GM12878 (cell line): ENCODE measurements at regions not wholly inside any gene's neighbourhood (a gene's known extent, or its start where the extent isn't known, plus 50 kb on each side); places are given as distances from the start of the nearest gene placed in this dataset.

Experiments
- ATAC-seq: fragments of 200-7000 bp; cut with Tn5 transposase; 3 replicates; pipeline ENCODE4 v1.9.1; 2020; ENCODE audit warnings: mild to moderate bottlenecking, moderate library complexity
- BruUV-seq: library from RNA; stranded (reverse); fragments of 400-500 nt; replicated peaks from 2 replicates; lab custom pipeline; 2021; lab: Mats Ljungman, UMichigan
- CTCF ChIA-PET: fragments of 300-600 bp; sonication (Branson Sonifier 250); formaldehyde crosslinking; extraction: SDS; loops from one replicate; lab custom pipeline; 2021; ENCODE audit warnings: inconsistent platforms; lab: Yijun Ruan, JAX
- POLR2A ChIA-PET: fragments of 350-600 bp; formaldehyde crosslinking; extraction: SDS; loops from one replicate; lab custom pipeline; 2021; ENCODE audit warnings: inconsistent platforms; lab: Charles Lee
- RAD21 ChIA-PET: fragments of 300-600 bp; sonication (Branson Sonifier 250); formaldehyde crosslinking; loops from one replicate; lab custom pipeline; 2023; ENCODE audit warnings: antibody characterized with exemption; ENCODE audit not compliant: unreplicated experiment; lab: Charles Lee
- SMC1A ChIA-PET: fragments of 300-600 bp; sonication (Branson Sonifier 250); formaldehyde crosslinking; loops from one replicate; lab custom pipeline; 2023; ENCODE audit not compliant: unreplicated experiment, uncharacterized antibody; lab: Charles Lee
- DNase-seq: peaks from one replicate; pipeline ENCODE4 v3.0.0-alpha.2; 2011; ENCODE audit warnings: low read depth, low spot score
- FAIRE-seq: peaks from 3 replicates; lab custom pipeline; 2011; peaks lifted over from hg19 to GRCh38; lab: Jason Lieb, UNC
- H2AFZ ChIP-seq: 2 replicates; pipeline ENCODE4 v1.6.0; 2011; ENCODE audit warnings: low read depth, low read length, control low read depth; ENCODE audit not compliant: control insufficient read depth
- H3K27ac ChIP-seq: 2 replicates; pipeline ENCODE4 v1.5.1; 2011; ENCODE audit warnings: control low read depth; ENCODE audit not compliant: control insufficient read depth, insufficient read depth
- H3K27me3 ChIP-seq, 2 experiments: replicated peaks in 1 of 2; 2 replicates each; pipeline versions ENCODE4 v1.6.0 to v1.6.1; 2011; ENCODE audit warnings: low read length in 1 of 2; ENCODE audit not compliant: control insufficient read depth in 2 of 2, insufficient read depth in 2 of 2
- H3K36me3 ChIP-seq, 2 experiments: 2 replicates each; pipeline ENCODE4 v1.5.1; 2011; ENCODE audit warnings: low read length in 1 of 2; ENCODE audit not compliant: control insufficient read depth in 2 of 2, insufficient read depth in 2 of 2
- H3K4me1 ChIP-seq: 2 replicates; pipeline ENCODE4 v1.6.1; 2011; ENCODE audit warnings: mild to moderate bottlenecking, low read length, moderate library complexity, mixed read lengths; ENCODE audit not compliant: control insufficient read depth, insufficient read depth
- H3K4me2 ChIP-seq: 2 replicates; pipeline ENCODE4 v1.6.0; 2011; ENCODE audit warnings: control low read depth; ENCODE audit not compliant: control insufficient read depth, insufficient read depth
- H3K4me3 ChIP-seq: fragments of 200-600 bp; sonication (generic); 2 replicates; pipeline ENCODE4 v1.5.1; 2016
- H3K79me2 ChIP-seq: 2 replicates; pipeline ENCODE4 v1.6.0; 2011; ENCODE audit warnings: low read length; ENCODE audit not compliant: control insufficient read depth, insufficient read depth
- H3K9ac ChIP-seq: 2 replicates; pipeline ENCODE4 v1.8.0; 2011; ENCODE audit warnings: low read length, control low read depth, mixed read lengths; ENCODE audit not compliant: control insufficient read depth, insufficient read depth
- H3K9me3 ChIP-seq: replicated peaks from 3 replicates; pipeline ENCODE4 v1.5.1; 2011; ENCODE audit warnings: mild to moderate bottlenecking, low read length; ENCODE audit not compliant: control insufficient read depth, insufficient read depth
- H4K20me1 ChIP-seq: 2 replicates; pipeline ENCODE4 v1.6.0; 2011; ENCODE audit not compliant: control insufficient read depth, insufficient read depth
- CEBPB ChIP-seq, 2 experiments: fragments of 150-350 bp in 1 of 2; IDR thresholded peaks; 2 replicates each; pipeline ENCODE4 v1.6.1; 2012 to 2014; ENCODE audit warnings: low read depth in 2 of 2, low read length in 2 of 2, borderline replicate concordance in 1 of 2, inconsistent platforms in 1 of 2
- EZH2 ChIP-seq: IDR thresholded peaks from 2 replicates; pipeline ENCODE4 v1.6.1; 2012; ENCODE audit warnings: low read depth, mild to moderate bottlenecking, control low read depth, inconsistent platforms, low read length, borderline replicate concordance; ENCODE audit not compliant: control insufficient read depth
- IRF5 ChIP-seq: fragments of 450-650 bp; IDR thresholded peaks from 2 replicates; pipeline ENCODE4 v1.6.1; 2017; ENCODE audit warnings: borderline replicate concordance
- JUNB ChIP-seq: IDR thresholded peaks from 2 replicates; pipeline ENCODE4 v1.6.1; 2016; ENCODE audit warnings: antibody characterized with exemption, mild to moderate bottlenecking
- KDM1A ChIP-seq: fragments of 200-600 bp; sonication (generic); IDR thresholded peaks from 2 replicates; pipeline ENCODE4 v1.6.1; 2016; ENCODE audit warnings: borderline replicate concordance
- MXI1 ChIP-seq: fragments of 150-350 bp; IDR thresholded peaks from 2 replicates; pipeline ENCODE4 v1.6.1; 2011; ENCODE audit warnings: low read depth, mild to moderate bottlenecking, inconsistent platforms, low read length, improper control_type of control experiment
- NFYB ChIP-seq: IDR thresholded peaks from 2 replicates; pipeline ENCODE4 v1.6.1; 2011; ENCODE audit warnings: low read depth, mild to moderate bottlenecking, low read length, improper control_type of control experiment, moderate library complexity; ENCODE audit not compliant: insufficient read depth
- PML ChIP-seq: IDR thresholded peaks from 2 replicates; pipeline ENCODE4 v1.6.1; 2012; ENCODE audit warnings: low read length, inconsistent platforms
- ZBED1 ChIP-seq: IDR thresholded peaks from 2 replicates; pipeline ENCODE4 v1.6.1; 2016; ENCODE audit warnings: borderline replicate concordance
- ZNF24 ChIP-seq: fragments of 450-650 bp; IDR thresholded peaks from 2 replicates; pipeline ENCODE4 v1.6.1; 2017; ENCODE audit warnings: antibody characterized with exemption, mild to moderate bottlenecking
- WGBS: methylation state at CpG from one replicate; pipeline ENCODE4 v1.1.6; 2016; ENCODE audit warnings: low lambda C conversion rate; ENCODE audit not compliant: insufficient replicate concordance, insufficient coverage; ENCODE audit errors: missing lambda C conversion rate; 5-methylcytosine and 5-hydroxymethylcytosine counted together
- in situ Hi-C: fragments of 300-500 bp; cut with MboI; formaldehyde crosslinking; loops from 9 replicates; pipeline ENCODE4 v1.14.3; 2018; ENCODE audit warnings: mixed read lengths
- intact Hi-C: fragments of 100-400 bp; cut with micrococcal nuclease; formaldehyde crosslinking; loops from one replicate; pipeline ENCODE4 v1.14.2; 2022; ENCODE audit not compliant: unreplicated experiment
- TF ChIP-seq, protein P1 (sequence below): fragments of 150-350 bp; IDR thresholded peaks from 2 replicates; pipeline ENCODE4 v1.6.1; 2014; ENCODE audit warnings: mild to moderate bottlenecking, low read depth, low read length
- TF ChIP-seq, protein P2 (sequence below): fragments of 450-650 bp; IDR thresholded peaks from 2 replicates; pipeline ENCODE4 v1.6.1; 2018; ENCODE audit warnings: borderline replicate concordance, mild to moderate bottlenecking; ENCODE audit not compliant: partially characterized antibody
- TF ChIP-seq, protein P3 (sequence below): fragments of 450-650 bp; IDR thresholded peaks from 2 replicates; pipeline ENCODE4 v1.6.1; 2017; ENCODE audit warnings: mild to moderate bottlenecking, moderate library complexity

- ChIA-PET POLR2A (no interaction called here), RAD21 (interaction anchor here (1.1 kb wide), 1 partner anchor 17 kb away, joined by 3 read pairs; no protein-coding TSS in a partner anchor), SMC1A (no interaction called here), CTCF (interaction anchor here (0.7 kb wide), 1 partner anchor 214 kb away, joined by 3 read pairs; no protein-coding TSS in a partner anchor)
- WGBS, result 52% methylated on average over 3 of the region's 3 CpGs
- H3K9me3 ChIP-seq, result no peaks in the 10 kb centered on the region
- H3K4me2 ChIP-seq, result no peak overlapping the region
- H3K9ac ChIP-seq, result no peak overlapping the region
- DNase-seq (no peak), FAIRE-seq (no peak), ATAC-seq (no peak)
- no peaks in the 10 kb centered on the region for H4K20me1 ChIP-seq
- H3K27me3 ChIP-seq, result no peaks in the 10 kb centered on the region
- no peak overlapping the region for H3K4me3 ChIP-seq
- BruUV-seq, result no TSS peak
- no peaks in the 10 kb centered on the region for H3K36me3 ChIP-seq
- no peak for TF ChIP-seq ZBED1
- TF ChIP-seq PML, result no peak
- no peak for TF ChIP-seq JUNB
- no peak for TF ChIP-seq EZH2
- no peak for TF ChIP-seq CEBPB (IDR thresholded peaks at IDR 0.05; ENCODE audit: borderline replicate concordance in 1 of 2, low read depth in 2 of 2, low read length in 2 of 2)
- TF ChIP-seq, protein P1, sequence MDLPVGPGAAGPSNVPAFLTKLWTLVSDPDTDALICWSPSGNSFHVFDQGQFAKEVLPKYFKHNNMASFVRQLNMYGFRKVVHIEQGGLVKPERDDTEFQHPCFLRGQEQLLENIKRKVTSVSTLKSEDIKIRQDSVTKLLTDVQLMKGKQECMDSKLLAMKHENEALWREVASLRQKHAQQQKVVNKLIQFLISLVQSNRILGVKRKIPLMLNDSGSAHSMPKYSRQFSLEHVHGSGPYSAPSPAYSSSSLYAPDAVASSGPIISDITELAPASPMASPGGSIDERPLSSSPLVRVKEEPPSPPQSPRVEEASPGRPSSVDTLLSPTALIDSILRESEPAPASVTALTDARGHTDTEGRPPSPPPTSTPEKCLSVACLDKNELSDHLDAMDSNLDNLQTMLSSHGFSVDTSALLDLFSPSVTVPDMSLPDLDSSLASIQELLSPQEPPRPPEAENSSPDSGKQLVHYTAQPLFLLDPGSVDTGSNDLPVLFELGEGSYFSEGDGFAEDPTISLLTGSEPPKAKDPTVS, result no peak
- no peak for TF ChIP-seq IRF5
- TF ChIP-seq NFYB, result no peak
- no peak for TF ChIP-seq ZNF24
- no peak for TF ChIP-seq MXI1
- TF ChIP-seq, protein P2, sequence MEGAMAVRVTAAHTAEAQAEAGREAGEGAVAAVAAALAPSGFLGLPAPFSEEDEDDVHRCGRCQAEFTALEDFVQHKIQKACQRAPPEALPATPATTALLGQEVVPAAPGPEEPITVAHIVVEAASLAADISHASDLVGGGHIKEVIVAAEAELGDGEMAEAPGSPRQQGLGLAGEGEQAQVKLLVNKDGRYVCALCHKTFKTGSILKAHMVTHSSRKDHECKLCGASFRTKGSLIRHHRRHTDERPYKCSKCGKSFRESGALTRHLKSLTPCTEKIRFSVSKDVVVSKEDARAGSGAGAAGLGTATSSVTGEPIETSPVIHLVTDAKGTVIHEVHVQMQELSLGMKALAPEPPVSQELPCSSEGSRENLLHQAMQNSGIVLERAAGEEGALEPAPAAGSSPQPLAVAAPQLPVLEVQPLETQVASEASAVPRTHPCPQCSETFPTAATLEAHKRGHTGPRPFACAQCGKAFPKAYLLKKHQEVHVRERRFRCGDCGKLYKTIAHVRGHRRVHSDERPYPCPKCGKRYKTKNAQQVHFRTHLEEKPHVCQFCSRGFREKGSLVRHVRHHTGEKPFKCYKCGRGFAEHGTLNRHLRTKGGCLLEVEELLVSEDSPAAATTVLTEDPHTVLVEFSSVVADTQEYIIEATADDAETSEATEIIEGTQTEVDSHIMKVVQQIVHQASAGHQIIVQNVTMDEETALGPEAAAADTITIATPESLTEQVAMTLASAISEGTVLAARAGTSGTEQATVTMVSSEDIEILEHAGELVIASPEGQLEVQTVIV, result no peak
- no peak for TF ChIP-seq KDM1A
- TF ChIP-seq, protein P3, sequence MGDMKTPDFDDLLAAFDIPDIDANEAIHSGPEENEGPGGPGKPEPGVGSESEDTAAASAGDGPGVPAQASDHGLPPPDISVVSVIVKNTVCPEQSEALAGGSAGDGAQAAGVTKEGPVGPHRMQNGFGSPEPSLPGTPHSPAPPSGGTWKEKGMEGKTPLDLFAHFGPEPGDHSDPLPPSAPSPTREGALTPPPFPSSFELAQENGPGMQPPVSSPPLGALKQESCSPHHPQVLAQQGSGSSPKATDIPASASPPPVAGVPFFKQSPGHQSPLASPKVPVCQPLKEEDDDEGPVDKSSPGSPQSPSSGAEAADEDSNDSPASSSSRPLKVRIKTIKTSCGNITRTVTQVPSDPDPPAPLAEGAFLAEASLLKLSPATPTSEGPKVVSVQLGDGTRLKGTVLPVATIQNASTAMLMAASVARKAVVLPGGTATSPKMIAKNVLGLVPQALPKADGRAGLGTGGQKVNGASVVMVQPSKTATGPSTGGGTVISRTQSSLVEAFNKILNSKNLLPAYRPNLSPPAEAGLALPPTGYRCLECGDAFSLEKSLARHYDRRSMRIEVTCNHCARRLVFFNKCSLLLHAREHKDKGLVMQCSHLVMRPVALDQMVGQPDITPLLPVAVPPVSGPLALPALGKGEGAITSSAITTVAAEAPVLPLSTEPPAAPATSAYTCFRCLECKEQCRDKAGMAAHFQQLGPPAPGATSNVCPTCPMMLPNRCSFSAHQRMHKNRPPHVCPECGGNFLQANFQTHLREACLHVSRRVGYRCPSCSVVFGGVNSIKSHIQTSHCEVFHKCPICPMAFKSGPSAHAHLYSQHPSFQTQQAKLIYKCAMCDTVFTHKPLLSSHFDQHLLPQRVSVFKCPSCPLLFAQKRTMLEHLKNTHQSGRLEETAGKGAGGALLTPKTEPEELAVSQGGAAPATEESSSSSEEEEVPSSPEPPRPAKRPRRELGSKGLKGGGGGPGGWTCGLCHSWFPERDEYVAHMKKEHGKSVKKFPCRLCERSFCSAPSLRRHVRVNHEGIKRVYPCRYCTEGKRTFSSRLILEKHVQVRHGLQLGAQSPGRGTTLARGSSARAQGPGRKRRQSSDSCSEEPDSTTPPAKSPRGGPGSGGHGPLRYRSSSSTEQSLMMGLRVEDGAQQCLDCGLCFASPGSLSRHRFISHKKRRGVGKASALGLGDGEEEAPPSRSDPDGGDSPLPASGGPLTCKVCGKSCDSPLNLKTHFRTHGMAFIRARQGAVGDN, result no peak
- in situ Hi-C loops (no loop called here), intact Hi-C loops (no loop called here)
- H2AFZ ChIP-seq, result no peak overlapping the region
- no peak overlapping the region for H3K27ac ChIP-seq
- no peaks in the 10 kb centered on the region for H3K79me2 ChIP-seq
- peaks cover 11% of the 10 kb centered on the region for H3K4me1 ChIP-seq
Measured at GRCh38 chr3:112765531-112765930, 81.1 kb downstream of the CD200R1L start.
